ENCODE measurements at regions not wholly inside any gene's neighbourhood (a gene's known extent, or its start where the extent isn't known, plus 50 kb on each side); places are given as distances from the start of the nearest gene placed in this dataset.

- intact Hi-C loops (cut with micrococcal nuclease), result loop anchor here (10.0 kb wide), 1 partner anchor 370 kb away; no protein-coding TSS in a partner anchor
- Histone ChIP-seq H3K9ac (replicated peaks; ENCODE audit: extremely low read depth, insufficient read depth, low read length) (no peak overlapping the region), H3K4me2 (ENCODE audit: insufficient read depth, low read length) (no peak overlapping the region), H2AFZ (ENCODE audit: low read depth, low read length) (no peak overlapping the region), H3K9me3 (replicated peaks; ENCODE audit: control insufficient read depth, insufficient read depth, low read length) (no peaks in the 10 kb centered on the region), H3K27me3 (ENCODE audit: control insufficient read depth in 2 of 2, insufficient read depth in 2 of 2, low read length in 2 of 2) (peaks cover 5 to 23% of the 10 kb centered on the region in 2 experiments), H3K4me3 (replicated peaks in 1 of 3; ENCODE audit: insufficient read depth in 1 of 3, low read depth in 1 of 3, low read length in 3 of 3) (no peak overlapping the region), H3K4me1 (ENCODE audit: control insufficient read depth, extremely low read depth, insufficient read depth, low read length) (no peaks in the 10 kb centered on the region), H3K27ac (ENCODE audit: insufficient read depth, low read depth, low read length) (no peak overlapping the region), H3K36me3 (ENCODE audit: control insufficient read depth in 2 of 2, extremely low read depth in 1 of 2, insufficient read depth in 2 of 2, low read length in 2 of 2) (no peaks in the 10 kb centered on the region), H3K79me2 (ENCODE audit: control insufficient read depth, insufficient read depth, low read length) (no peaks in the 10 kb centered on the region), H3K9me1 (replicated peaks; ENCODE audit: control insufficient read depth, extremely low read depth, insufficient read depth, low read length) (no peaks in the 10 kb centered on the region), H4K20me1 (replicated peaks; ENCODE audit: control insufficient read depth, extremely low read depth, insufficient read depth, low read length) (no peaks in the 10 kb centered on the region)
- DNase-seq (ENCODE audit: low read depth, low spot score) (no peak), FAIRE-seq (no peak)
- dilution Hi-C loops (cut with MboI; ENCODE audit: extremely low pct_ligation_motif_present, low sequenced_read_pairs), result no loop called here
- TF ChIP-seq GATA2 (IDR thresholded peaks at IDR 0.05; ENCODE audit: insufficient read depth, insufficient read length, low read depth, low read length) (no peak), MAX (IDR thresholded peaks at IDR 0.05; ENCODE audit: insufficient read depth, insufficient read length) (no peak), CTCF (IDR thresholded peaks at IDR 0.05; ENCODE audit: extremely low read depth in 1 of 2, insufficient read depth in 1 of 2, low read depth in 1 of 2, low read length in 2 of 2) (no peak), POLR2A (IDR thresholded peaks at IDR 0.05; ENCODE audit: low read depth, low read length) (no peak), MYC (IDR thresholded peaks at IDR 0.05; ENCODE audit: low read depth, low read length) (no peak), EZH2 (IDR thresholded peaks at IDR 0.05; ENCODE audit: borderline replicate concordance, low read depth, low read length, severe bottlenecking) (no peak), FOS (IDR thresholded peaks at IDR 0.05; ENCODE audit: borderline replicate concordance, insufficient read depth, low read length) (no peak), POLR2AphosphoS5 (IDR thresholded peaks at IDR 0.05; ENCODE audit: insufficient read depth, low read depth, low read length) (no peak), JUN (IDR thresholded peaks at IDR 0.05; ENCODE audit: borderline replicate concordance, insufficient read depth, insufficient read length, low read depth) (no peak)
- CTCF ChIA-PET, result no interaction called here
- no TSS peak for BruUV-seq (replicated peaks)
- POLR2A ChIA-PET, result no interaction called here
Observed at GRCh38 chr18:57954935-57955334, 89.1 kb upstream of the NEDD4L start.

All from endothelial cell of umbilical vein (primary cell).